NCI-H69 (cell line): ENCODE measurements at regions not wholly inside any gene's neighbourhood (a gene's known extent, or its start where the extent isn't known, plus 50 kb on each side); places are given as distances from the start of the nearest gene placed in this dataset.
"Not testable (repeated sequence)": the region's sequence is repeated elsewhere in the genome, so short reads cannot be mapped to it uniquely, and the experiment has no call there.

ENCODE experiments used
- DNase-seq: peaks from one replicate; lab custom pipeline; 2025; lab: John Stamatoyannopoulos, UW

DNA sequence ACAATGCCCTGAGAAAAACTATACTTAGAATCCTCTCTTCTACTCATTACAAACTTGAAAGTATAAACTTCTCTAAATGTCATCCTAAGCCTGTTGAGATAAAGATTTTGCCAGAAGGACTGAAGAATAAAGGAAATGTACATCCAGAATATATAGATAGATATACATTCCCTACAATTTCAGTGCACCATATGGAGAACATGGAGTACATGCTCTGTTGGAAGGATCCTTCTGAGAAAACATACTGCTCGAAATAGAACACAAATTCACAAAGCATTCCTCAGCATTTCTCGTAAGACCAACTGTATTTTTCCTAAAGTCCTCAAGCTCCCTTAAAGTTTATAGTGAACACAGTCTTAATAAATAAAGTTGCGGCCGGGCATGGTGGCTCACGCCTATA is 69.7 kb upstream of the RASA1 start:
- DNase-seq = no peak

DNA sequence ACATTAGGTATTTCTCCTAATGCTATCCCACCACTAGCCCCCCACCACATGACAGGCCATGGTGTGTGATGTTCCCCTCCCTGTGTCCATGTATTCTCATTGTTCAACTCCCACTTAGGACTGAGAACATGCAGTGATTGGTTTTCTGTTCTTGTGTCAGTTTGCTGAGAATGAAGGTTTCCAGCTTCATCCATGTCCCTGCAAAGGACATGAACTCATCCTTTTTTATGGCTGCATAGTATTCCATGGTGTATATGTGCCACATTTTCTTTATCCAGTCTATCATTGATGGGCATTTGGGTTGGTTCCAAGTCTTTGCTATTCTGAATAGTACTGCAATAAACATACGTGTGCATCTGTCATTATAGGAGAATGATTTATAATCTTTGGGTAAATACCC is 68.4 kb upstream of the RASA1 start:
- not testable (repeated sequence) for DNase-seq

GRCh38 chr5:87199704-87200103 is 68.0 kb upstream of the RASA1 start:
- DNase-seq = not testable (repeated sequence)

DNA sequence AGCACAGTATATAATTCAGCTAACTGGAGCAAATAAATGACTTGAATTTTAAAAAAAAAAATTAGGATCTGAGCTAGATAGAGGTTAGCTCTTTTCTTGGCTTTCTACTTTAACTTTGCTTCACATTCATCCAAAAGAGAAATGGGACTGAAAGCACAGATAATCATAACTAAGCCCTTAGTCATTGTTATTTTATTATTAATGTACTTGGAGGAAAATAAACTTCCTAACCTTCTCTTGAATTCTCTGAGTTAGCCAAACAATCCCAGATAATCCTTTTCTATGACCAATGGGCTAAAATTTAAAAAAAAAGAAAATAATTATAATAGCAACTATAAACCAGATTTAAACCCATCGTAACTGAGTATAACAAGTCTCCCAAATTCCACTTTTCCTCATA is 57.6 kb upstream of the RASA1 start:
- no peak for DNase-seq

DNA sequence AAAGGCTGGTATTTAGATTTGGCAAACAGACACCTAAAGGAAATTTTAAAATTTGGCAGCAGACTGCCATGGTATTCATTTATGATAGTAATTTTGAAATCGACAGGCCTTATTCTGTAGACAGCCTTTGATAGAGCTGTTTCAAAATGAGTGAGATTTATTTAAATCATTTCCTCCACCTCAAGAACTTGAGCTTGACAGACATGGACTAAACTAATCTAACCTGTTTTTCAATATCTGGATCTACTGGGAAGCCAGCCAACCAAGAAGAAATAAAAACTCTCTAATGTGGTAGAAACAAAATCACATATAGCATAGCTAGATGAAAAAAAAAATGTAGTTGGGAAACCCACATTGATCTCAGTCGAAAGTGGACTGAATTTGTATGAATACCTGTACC is 56.9 kb upstream of the RASA1 start:
- DNase-seq = no peak

GRCh38 chr5:87211676-87212075 is 56.0 kb upstream of the RASA1 start:
- no peak for DNase-seq

DNA sequence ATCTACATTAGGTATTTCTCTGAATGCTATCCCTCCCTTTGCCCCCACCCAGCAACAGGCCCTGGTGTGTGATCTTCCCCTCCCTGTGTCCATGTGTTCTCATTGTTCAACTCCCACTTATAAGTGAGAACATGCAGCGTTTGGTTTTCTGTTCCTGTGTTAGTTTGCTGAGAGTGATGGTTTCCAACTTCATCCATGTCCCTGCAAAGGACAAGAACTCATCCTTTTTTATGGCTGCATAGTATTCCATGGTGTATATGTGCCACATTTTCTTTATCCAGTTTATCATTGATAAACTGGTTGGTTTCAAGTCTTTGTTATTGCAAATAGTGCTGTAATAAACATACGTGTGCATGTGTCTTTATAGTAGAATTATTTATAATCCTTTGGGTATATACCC is 55.5 kb upstream of the RASA1 start:
- DNase-seq = not testable (repeated sequence)

GRCh38 chr5:87217480-87217879 is 50.2 kb upstream of the RASA1 start:
- peak; percentile 46 for DNase-seq
